ENCODE measurements at regions not wholly inside any gene's neighbourhood (a gene's known extent, or its start where the extent isn't known, plus 50 kb on each side); places are given as distances from the start of the nearest gene placed in this dataset.

GRCh38 chr4:175412161-175412560, 399.9 kb downstream of the GPM6A start:
- Histone ChIP-seq H3K36me3 (ENCODE audit: control insufficient read depth in 1 of 2, insufficient read depth in 2 of 2, low read length in 2 of 2) (no peaks in the 10 kb centered on the region), H3K27me3 (ENCODE audit: insufficient read depth, low read length) (no peaks in the 10 kb centered on the region), H3K4me3 (replicated peaks in 1 of 2; ENCODE audit: low read depth in 1 of 2, low read length in 2 of 2) (no peak overlapping the region), H3K79me2 (ENCODE audit: insufficient read depth, low read length) (no peaks in the 10 kb centered on the region), H3K27ac (ENCODE audit: low read depth, low read length) (no peak overlapping the region), H3K9me3 (ENCODE audit: control insufficient read depth in 1 of 2, insufficient read depth in 1 of 2, low read depth in 1 of 2, low read length in 2 of 2) (no peaks in the 10 kb centered on the region), H3K9ac (ENCODE audit: low read length) (no peak overlapping the region), H3K4me2 (ENCODE audit: low read length) (no peak overlapping the region), H3K4me1 (ENCODE audit: control insufficient read depth in 1 of 2, insufficient read depth in 2 of 2, low read length in 2 of 2) (no peaks in the 10 kb centered on the region), H3K9me2 (ENCODE audit: insufficient read depth) (no peaks in the 10 kb centered on the region), H4K20me1 (ENCODE audit: insufficient read depth) (no peaks in the 10 kb centered on the region), H2AFZ (ENCODE audit: low read depth, low read length, poor library complexity, severe bottlenecking) (no peak overlapping the region)
- intact Hi-C loops (cut with micrococcal nuclease): no loop called here
- ChIA-PET POLR2A (no interaction called here), CTCF (no interaction called here), RAD21 (ENCODE audit: low non-redundant PET in 1 of 2, low total read pairs in 2 of 2, uncharacterized antibody in 2 of 2, unreplicated experiment in 2 of 2) (no interaction called here)
- TF ChIP-seq SP1 (IDR thresholded peaks at IDR 0.05; ENCODE audit: low read depth): no peak
- no peak for TF ChIP-seq YY1 (IDR thresholded peaks at IDR 0.05; ENCODE audit: extremely low read depth, insufficient replicate concordance, low read depth, low read length)
- no peak for TF ChIP-seq REST (IDR thresholded peaks at IDR 0.05; ENCODE audit: low read depth)
- no peak for TF ChIP-seq CBX3 (IDR thresholded peaks at IDR 0.05; ENCODE audit: low read depth)
- no peak for TF ChIP-seq FOSL1 (IDR thresholded peaks at IDR 0.05; ENCODE audit: low read depth)
- TF ChIP-seq ZNF274 (IDR thresholded peaks at IDR 0.05; ENCODE audit: low read depth, low read length): no peak
- TF ChIP-seq EGR1 (IDR thresholded peaks at IDR 0.05; ENCODE audit: low read depth): no peak
- no peak for TF ChIP-seq MAX (IDR thresholded peaks at IDR 0.05)
- TF ChIP-seq ZBTB33 (IDR thresholded peaks at IDR 0.05; ENCODE audit: extremely low read depth, insufficient replicate concordance, low read length): no peak
- TF ChIP-seq SRF (IDR thresholded peaks at IDR 0.05; ENCODE audit: low read depth): no peak
- TF ChIP-seq EZH2phosphoT487 (IDR thresholded peaks at IDR 0.05; ENCODE audit: borderline replicate concordance): no peak
- no peak for TF ChIP-seq ATF3 (IDR thresholded peaks at IDR 0.05)
- TF ChIP-seq RAD21 (IDR thresholded peaks at IDR 0.05; ENCODE audit: low read depth): no peak
- TF ChIP-seq JUND (IDR thresholded peaks at IDR 0.05): no peak
- TF ChIP-seq ZFX (IDR thresholded peaks at IDR 0.05): no peak
- no peak for TF ChIP-seq CTCF (IDR thresholded peaks at IDR 0.05 in 2 of 3, conservative IDR thresholded peaks at IDR 0.05 in 1 of 3; ENCODE audit: borderline replicate concordance in 1 of 3, insufficient read depth in 1 of 3, low read depth in 2 of 3, low read length in 2 of 3)
- TF ChIP-seq ELF1 (IDR thresholded peaks at IDR 0.05; ENCODE audit: borderline replicate concordance, low read depth): no peak
- ATAC-seq: no peak
- BruUV-seq (replicated peaks): no TSS peak
- no peak for DNase-seq (ENCODE audit: low read depth, low spot score)
